ENCODE measurements at regions not wholly inside any gene's neighbourhood (a gene's known extent, or its start where the extent isn't known, plus 50 kb on each side); places are given as distances from the start of the nearest gene placed in this dataset.
"Not testable (repeated sequence)": the region's sequence is repeated elsewhere in the genome, so short reads cannot be mapped to it uniquely, and the experiment has no call there.

DNA sequence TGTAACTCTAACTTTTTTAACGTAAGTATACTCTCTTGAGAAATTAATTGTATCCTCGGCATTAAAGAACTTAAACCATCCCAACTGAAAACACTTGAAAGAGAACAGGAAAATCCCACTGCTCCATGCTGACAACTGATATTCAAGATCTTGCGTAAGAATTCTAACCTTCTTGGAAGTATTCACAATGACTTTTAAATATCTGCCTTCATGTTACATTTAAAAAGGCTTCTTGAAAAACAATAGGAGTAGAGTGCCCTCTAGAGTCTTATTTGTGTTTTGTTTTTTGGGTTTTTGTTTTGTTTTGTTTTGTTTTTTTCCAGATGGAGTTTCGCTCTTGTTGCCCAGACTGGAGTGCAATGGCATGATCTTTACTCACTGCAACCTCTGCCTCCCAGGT is 65.4 kb upstream of the DNAJC10 start:
- Mint-ChIP-seq H3K9me3 (no peaks in the 10 kb centered on the region), H3K27me3 (ENCODE audit: low read depth) (peaks cover 4% of the 10 kb centered on the region), H3K4me3 (no peak overlapping the region), H3K27ac (no peak overlapping the region), H3K36me3 (ENCODE audit: low read depth) (no peaks in the 10 kb centered on the region), H3K4me1 (ENCODE audit: low read depth) (peaks cover 16% of the 10 kb centered on the region)
- no peak for DNase-seq (ENCODE audit: low spot score)

DNA sequence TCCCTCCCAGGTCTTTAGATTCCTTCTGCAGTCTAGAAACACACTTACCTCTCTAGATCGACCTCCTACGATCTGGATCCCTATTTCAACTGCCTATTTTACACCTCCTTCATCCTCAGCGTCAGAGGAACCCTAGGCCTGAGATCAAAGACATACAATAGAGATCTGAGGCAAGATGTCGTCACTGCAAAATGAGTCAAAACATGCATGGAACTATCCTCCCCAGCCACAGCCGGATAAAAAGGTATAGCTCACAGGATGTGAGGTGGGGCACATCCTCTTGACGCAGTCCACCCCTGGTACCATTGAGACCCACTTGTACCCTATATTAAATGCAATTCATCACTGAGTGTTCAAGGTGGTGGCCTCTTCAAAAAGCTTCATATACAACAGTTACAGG is 63.7 kb upstream of the DNAJC10 start:
- Mint-ChIP-seq H3K9me3 (no peaks in the 10 kb centered on the region), H3K27me3 (ENCODE audit: low read depth) (peaks cover 9% of the 10 kb centered on the region), H3K27ac (no peak overlapping the region), H3K4me3 (no peak overlapping the region), H3K36me3 (ENCODE audit: low read depth) (no peaks in the 10 kb centered on the region), H3K4me1 (ENCODE audit: low read depth) (peaks cover 16% of the 10 kb centered on the region)
- no peak for DNase-seq (ENCODE audit: low spot score)

DNA sequence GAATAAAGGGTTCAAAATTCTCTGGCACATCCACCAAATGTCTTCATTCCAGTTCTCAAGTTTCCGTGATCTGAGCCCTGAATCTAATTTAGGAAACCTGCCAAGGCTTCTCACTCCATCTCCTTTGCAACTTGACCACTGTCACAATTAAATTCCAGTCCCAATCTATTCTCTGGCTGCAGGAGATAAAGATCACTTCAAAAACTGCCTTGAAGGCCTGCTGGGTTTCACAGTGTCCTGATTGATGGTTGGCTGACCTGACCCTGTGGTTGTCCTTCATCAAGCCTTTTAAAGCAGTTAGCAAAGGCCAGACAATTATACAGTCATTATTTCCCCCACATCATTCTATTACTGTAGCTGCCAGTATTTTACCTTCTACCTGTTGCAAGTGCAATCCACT is 60.3 kb upstream of the DNAJC10 start:
- H3K36me3 Mint-ChIP-seq (ENCODE audit: low read depth), result no peaks in the 10 kb centered on the region
- H3K27ac Mint-ChIP-seq, result no peak overlapping the region
- H3K27me3 Mint-ChIP-seq (ENCODE audit: low read depth), result peaks cover 18% of the 10 kb centered on the region
- H3K4me3 Mint-ChIP-seq, result no peak overlapping the region
- no peak for DNase-seq (ENCODE audit: low spot score)
- H3K4me1 Mint-ChIP-seq (ENCODE audit: low read depth), result peaks cover 14% of the 10 kb centered on the region
- no peaks in the 10 kb centered on the region for H3K9me3 Mint-ChIP-seq

DNA sequence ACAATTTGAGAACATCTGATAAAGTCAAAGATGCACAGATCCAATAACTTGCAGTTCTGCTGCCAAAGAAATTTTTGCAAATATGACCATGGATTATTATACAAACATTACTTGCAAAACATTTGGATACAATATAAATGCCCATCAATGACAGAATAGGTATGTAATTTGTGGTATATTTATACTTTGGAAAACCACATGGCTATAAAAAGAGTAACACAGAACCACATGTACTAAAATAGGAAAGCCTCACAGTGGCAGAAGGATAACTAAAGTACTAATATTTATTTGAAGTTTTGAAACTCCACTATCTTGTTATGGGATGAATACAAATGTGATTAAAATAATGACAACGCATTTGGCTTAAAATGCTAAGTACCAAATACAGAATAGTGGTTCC is 51.8 kb upstream of the DNAJC10 start:
- Mint-ChIP-seq H3K27ac (no peak overlapping the region), H3K4me1 (ENCODE audit: low read depth) (no peaks in the 10 kb centered on the region), H3K9me3 (no peaks in the 10 kb centered on the region), H3K27me3 (ENCODE audit: low read depth) (peaks cover 19% of the 10 kb centered on the region), H3K36me3 (ENCODE audit: low read depth) (no peaks in the 10 kb centered on the region), H3K4me3 (no peak overlapping the region)
- DNase-seq (ENCODE audit: low spot score), result no peak

DNA sequence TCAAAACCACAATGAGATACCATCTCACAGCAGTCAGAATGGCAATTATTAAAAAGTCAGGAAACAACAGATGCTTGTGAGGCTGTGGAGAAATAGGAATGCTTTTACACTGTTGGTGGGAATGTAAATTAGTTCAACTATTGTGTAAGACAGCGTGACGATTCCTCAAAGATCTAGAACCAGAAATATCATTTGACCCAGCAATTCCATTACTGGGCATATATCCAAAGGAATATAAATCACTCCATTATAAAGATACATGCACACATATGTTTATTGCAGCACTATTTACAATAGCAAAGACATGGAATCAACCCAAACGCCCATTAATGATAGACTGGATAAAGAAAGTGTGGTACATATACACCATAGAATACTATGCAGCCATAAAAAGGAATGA is 50.6 kb upstream of the DNAJC10 start:
- not testable (repeated sequence) for H3K27ac Mint-ChIP-seq; H3K36me3 Mint-ChIP-seq (ENCODE audit: low read depth); H3K4me3 Mint-ChIP-seq; H3K4me1 Mint-ChIP-seq (ENCODE audit: low read depth); DNase-seq (ENCODE audit: low spot score); H3K9me3 Mint-ChIP-seq
- peaks cover 16% of the 10 kb centered on the region for H3K27me3 Mint-ChIP-seq (ENCODE audit: low read depth)

All from T-helper 2 cell treated with Interferon-gamma antibody and Interleukin-4, amounts not matched to agents 5 μg/mL and 100 μg/mL, for 36 hours (primary cell).